Neural cell (in vitro differentiated cells): ENCODE measurements at regions not wholly inside any gene's neighbourhood (a gene's known extent, or its start where the extent isn't known, plus 50 kb on each side); places are given as distances from the start of the nearest gene placed in this dataset.

Source experiments
- CTCF ChIP-seq: fragments of 450-650 bp; IDR thresholded peaks from 2 replicates; pipeline ENCODE4 v1.5.1; 2014; ENCODE audit warnings: antibody characterized with exemption, mild to moderate bottlenecking, moderate library complexity; ENCODE audit not compliant: poor library complexity, severe bottlenecking
- EP300 ChIP-seq: fragments of 450-650 bp; conservative IDR thresholded peaks from 2 replicates; pipeline ENCODE4 v1.6.1; 2014; ENCODE audit warnings: antibody characterized with exemption, mild to moderate bottlenecking, moderate library complexity; ENCODE audit not compliant: poor library complexity, severe bottlenecking
- MXI1 ChIP-seq: fragments of 450-650 bp; conservative IDR thresholded peaks from 2 replicates; pipeline ENCODE4 v1.6.1; 2014; ENCODE audit warnings: antibody characterized with exemption, mild to moderate bottlenecking; ENCODE audit not compliant: poor library complexity, severe bottlenecking
- TF ChIP-seq, protein P1 (sequence below): IDR thresholded peaks from 2 replicates; pipeline ENCODE4 v1.6.1; 2012; ENCODE audit warnings: borderline replicate concordance

GRCh38 chr3:117912352-117912751 lies 1122.3 kb downstream of the IGSF11 start:
- no peak for TF ChIP-seq CTCF
- no peak for TF ChIP-seq MXI1
- TF ChIP-seq EP300, result no peak
- TF ChIP-seq, protein P1, sequence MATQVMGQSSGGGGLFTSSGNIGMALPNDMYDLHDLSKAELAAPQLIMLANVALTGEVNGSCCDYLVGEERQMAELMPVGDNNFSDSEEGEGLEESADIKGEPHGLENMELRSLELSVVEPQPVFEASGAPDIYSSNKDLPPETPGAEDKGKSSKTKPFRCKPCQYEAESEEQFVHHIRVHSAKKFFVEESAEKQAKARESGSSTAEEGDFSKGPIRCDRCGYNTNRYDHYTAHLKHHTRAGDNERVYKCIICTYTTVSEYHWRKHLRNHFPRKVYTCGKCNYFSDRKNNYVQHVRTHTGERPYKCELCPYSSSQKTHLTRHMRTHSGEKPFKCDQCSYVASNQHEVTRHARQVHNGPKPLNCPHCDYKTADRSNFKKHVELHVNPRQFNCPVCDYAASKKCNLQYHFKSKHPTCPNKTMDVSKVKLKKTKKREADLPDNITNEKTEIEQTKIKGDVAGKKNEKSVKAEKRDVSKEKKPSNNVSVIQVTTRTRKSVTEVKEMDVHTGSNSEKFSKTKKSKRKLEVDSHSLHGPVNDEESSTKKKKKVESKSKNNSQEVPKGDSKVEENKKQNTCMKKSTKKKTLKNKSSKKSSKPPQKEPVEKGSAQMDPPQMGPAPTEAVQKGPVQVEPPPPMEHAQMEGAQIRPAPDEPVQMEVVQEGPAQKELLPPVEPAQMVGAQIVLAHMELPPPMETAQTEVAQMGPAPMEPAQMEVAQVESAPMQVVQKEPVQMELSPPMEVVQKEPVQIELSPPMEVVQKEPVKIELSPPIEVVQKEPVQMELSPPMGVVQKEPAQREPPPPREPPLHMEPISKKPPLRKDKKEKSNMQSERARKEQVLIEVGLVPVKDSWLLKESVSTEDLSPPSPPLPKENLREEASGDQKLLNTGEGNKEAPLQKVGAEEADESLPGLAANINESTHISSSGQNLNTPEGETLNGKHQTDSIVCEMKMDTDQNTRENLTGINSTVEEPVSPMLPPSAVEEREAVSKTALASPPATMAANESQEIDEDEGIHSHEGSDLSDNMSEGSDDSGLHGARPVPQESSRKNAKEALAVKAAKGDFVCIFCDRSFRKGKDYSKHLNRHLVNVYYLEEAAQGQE, result no peak
